MCF 10A (cell line): ENCODE measurements at regions not wholly inside any gene's neighbourhood (a gene's known extent, or its start where the extent isn't known, plus 50 kb on each side); places are given as distances from the start of the nearest gene placed in this dataset.
A peak's percentile ranks its signal among the peaks of the same experiment; 100 is the strongest.

Source experiments
- BruUV-seq: library from RNA; stranded (reverse); fragments of 400-500 nt; replicated peaks from 2 replicates; lab custom pipeline; 2021; lab: Mats Ljungman, UMichigan
- CTCF ChIA-PET: fragments of 300-600 bp; sonication (Branson Sonifier 250); formaldehyde crosslinking; extraction: SDS; loops from one replicate; lab custom pipeline; 2021; ENCODE audit warnings: antibody characterized with exemption, inconsistent platforms; lab: Yijun Ruan, JAX
- POLR2A ChIA-PET: fragments of 300-600, 350-650 bp; sonication (Branson Sonifier 250); formaldehyde crosslinking; extraction: SDS; loops from one replicate; lab custom pipeline; 2020; ENCODE audit warnings: antibody characterized with exemption, inconsistent platforms; lab: Yijun Ruan, JAX
- DNase-seq: peaks from one replicate; pipeline ENCODE4 v3.0.0-alpha.2; 2018; ENCODE audit not compliant: unreplicated experiment
- H3K27ac Mint-ChIP-seq: one replicate; pipeline ENCODE4 v1.8.0; 2022; ENCODE audit warnings: mild to moderate bottlenecking, low read depth, mixed read lengths; ENCODE audit not compliant: unreplicated experiment
- H3K27me3 Mint-ChIP-seq: one replicate; pipeline ENCODE4 v1.8.0; 2022; ENCODE audit warnings: mixed read lengths; ENCODE audit not compliant: insufficient read depth, unreplicated experiment
- H3K36me3 Mint-ChIP-seq: one replicate; pipeline ENCODE4 v1.8.0; 2022; ENCODE audit warnings: mild to moderate bottlenecking, moderate library complexity, mixed read lengths; ENCODE audit not compliant: insufficient read depth, unreplicated experiment
- H3K4me1 Mint-ChIP-seq: one replicate; pipeline ENCODE4 v1.8.0; 2022; ENCODE audit warnings: mixed read lengths; ENCODE audit not compliant: insufficient read depth, unreplicated experiment
- H3K4me3 Mint-ChIP-seq: one replicate; pipeline ENCODE4 v1.8.0; 2022; ENCODE audit warnings: mild to moderate bottlenecking, moderate library complexity, mixed read lengths; ENCODE audit not compliant: unreplicated experiment
- H3K9me3 Mint-ChIP-seq: one replicate; pipeline ENCODE4 v1.8.0; 2022; ENCODE audit warnings: mixed read lengths; ENCODE audit not compliant: unreplicated experiment
- CTCF ChIP-seq: fragments of 200-600 bp; IDR thresholded peaks from one replicate; pipeline ENCODE4 v1.8.0; 2022; ENCODE audit warnings: antibody characterized with exemption, mild to moderate bottlenecking; ENCODE audit not compliant: unreplicated experiment
- intact Hi-C: fragments of 100-400 bp; cut with micrococcal nuclease; formaldehyde crosslinking; loops from 2 replicates; pipeline ENCODE4 v1.14.1; 2022

- TF ChIP-seq CTCF, result no peak
- Mint-ChIP-seq H3K36me3 (peaks cover 6% of the 10 kb centered on the region), H3K27me3 (no peaks in the 10 kb centered on the region), H3K27ac (no peak overlapping the region), H3K4me1 (no peaks in the 10 kb centered on the region), H3K4me3 (no peak overlapping the region), H3K9me3 (no peaks in the 10 kb centered on the region)
- ChIA-PET POLR2A (interaction anchor here (1.1 kb wide), 1 partner anchor 62 kb away, joined by 4 read pairs; the partner anchor contains the start of gene AKIRIN2), CTCF (interaction anchor here (0.6 to 1.1 kb wide), 2 partner anchors 68 to 682 kb away, joined by 3 to 4 read pairs; no protein-coding TSS in a partner anchor)
- intact Hi-C loops, result no loop called here
- peak; percentile 57 for DNase-seq
- no TSS peak for BruUV-seq
These were observed 61.9 kb upstream of the AKIRIN2 start for GRCh38 chr6:87763901-87764300.

GRCh38 chr6:87763276-87763675 is 61.2 kb upstream of the AKIRIN2 start:
- Mint-ChIP-seq H3K9me3 (no peaks in the 10 kb centered on the region), H3K4me3 (no peak overlapping the region), H3K27me3 (no peaks in the 10 kb centered on the region), H3K4me1 (no peaks in the 10 kb centered on the region), H3K27ac (no peak overlapping the region), H3K36me3 (peaks cover 6% of the 10 kb centered on the region)
- ChIA-PET POLR2A (interaction anchor here (1.1 kb wide), 1 partner anchor 61 kb away, joined by 4 read pairs; the partner anchor contains the start of gene AKIRIN2), CTCF (no interaction called here)
- intact Hi-C loops, result no loop called here
- no TSS peak for BruUV-seq
- no peak for TF ChIP-seq CTCF
- no peak for DNase-seq

GRCh38 chr6:87762116-87762515 is 60.1 kb upstream of the AKIRIN2 start:
- ChIA-PET POLR2A (no interaction called here), CTCF (no interaction called here)
- no peaks in the 10 kb centered on the region for H3K4me1 Mint-ChIP-seq
- intact Hi-C loops, result no loop called here
- no peak overlapping the region for H3K27ac Mint-ChIP-seq
- H3K27me3 Mint-ChIP-seq, result no peaks in the 10 kb centered on the region
- no peaks in the 10 kb centered on the region for H3K9me3 Mint-ChIP-seq
- no peak overlapping the region for H3K4me3 Mint-ChIP-seq
- no peak for TF ChIP-seq CTCF
- no peak for DNase-seq
- peaks cover 6% of the 10 kb centered on the region for H3K36me3 Mint-ChIP-seq
- BruUV-seq, result no TSS peak

- no peaks in the 10 kb centered on the region for H3K36me3 Mint-ChIP-seq
- intact Hi-C loops, result loop anchor here (2.0 kb wide), 2 partner anchors 31 to 59 kb away; no protein-coding TSS in a partner anchor
- H3K4me1 Mint-ChIP-seq, result peaks cover 6% of the 10 kb centered on the region
- TF ChIP-seq CTCF, result no peak
- BruUV-seq, result no TSS peak
- no peaks in the 10 kb centered on the region for H3K9me3 Mint-ChIP-seq
- ChIA-PET CTCF (interaction anchor here (0.7 to 1.4 kb wide), 2 partner anchors 436 to 1162 kb away, joined by 3 to 5 read pairs; no protein-coding TSS in a partner anchor), POLR2A (interaction anchor here (0.9 kb wide), 1 partner anchor 60 kb away, joined by 3 read pairs; no protein-coding TSS in a partner anchor)
- H3K27me3 Mint-ChIP-seq, result no peaks in the 10 kb centered on the region
- no peak overlapping the region for H3K4me3 Mint-ChIP-seq
- no peak overlapping the region for H3K27ac Mint-ChIP-seq
- no peak for DNase-seq
These were observed 55.8 kb upstream of the AKIRIN2 start for GRCh38 chr6:87757792-87758191.
